Adrenal gland (tissue), 9 donors: ENCODE measurements at regions not wholly inside any gene's neighbourhood (a gene's known extent, or its start where the extent isn't known, plus 50 kb on each side); places are given as distances from the start of the nearest gene placed in this dataset.

Experiments used
- DNase-seq, 7 donors: peaks; one replicate each; pipeline ENCODE4 v3.0.0-alpha.2; 2019 to 2020
- H3K27ac ChIP-seq, 5 donors: fragments of 200-600 bp; sonication (generic) in 4 of 5; 1 replicate in 3 of 5; 2 replicates in 2 of 5; pipeline versions ENCODE4 v1.5.1 to v1.8.0; 2016 to 2020; ENCODE audit warnings: mild to moderate bottlenecking in 1 of 5
- H3K27me3 ChIP-seq: fragments of 200-600 bp; 2 replicates; pipeline ENCODE4 v1.8.0; 2021
- H3K36me3 ChIP-seq, 2 donors: fragments of 200-600 bp; replicated peaks in 1 of 2; 1 replicate in 1 of 2; 2 replicates in 1 of 2; pipeline versions ENCODE4 v1.5.1 to v1.8.0; 2018 to 2022
- H3K4me1 ChIP-seq, 2 donors: fragments of 200-600 bp; replicated peaks in 1 of 2; 1 replicate in 1 of 2; 2 replicates in 1 of 2; pipeline versions ENCODE4 v1.5.1 to v1.8.0; 2018 to 2021
- H3K4me3 ChIP-seq, 4 donors: fragments of 200-600 bp; sonication (generic) in 3 of 4; one replicate each; pipeline ENCODE4 v1.5.1; 2016 to 2018
- H3K9me3 ChIP-seq, 3 donors: fragments of 200-600 bp; sonication (generic) in 1 of 3; replicated peaks in 1 of 3; 1 replicate in 2 of 3; 2 replicates in 1 of 3; pipeline versions ENCODE4 v1.5.1 to v1.8.0; 2016 to 2021
- CTCF ChIP-seq, 6 experiments: fragments of 450-650 bp in 4 of 6; fragments of 200-600 bp in 2 of 6; sonication (generic) in 1 of 6; IDR thresholded peaks; 1 replicate in 5 of 6; 2 replicates in 1 of 6; pipeline versions ENCODE4 v1.5.1 to v1.8.0; 2016 to 2021; ENCODE audit warnings: antibody characterized with exemption in 6 of 6, mild to moderate bottlenecking in 2 of 6, moderate library complexity in 1 of 6
- POLR2A ChIP-seq, 2 donors: fragments of 450-650 bp; IDR thresholded peaks; one replicate each; pipeline ENCODE4 v1.6.1; 2017; ENCODE audit warnings: antibody characterized with exemption in 2 of 2, mild to moderate bottlenecking in 2 of 2, moderate library complexity in 1 of 2
- WGBS, 4 donors: extraction: QIAGEN DNeasy Blood & Tissue Kit in 2 of 4; methylation state at CpG; one replicate each; pipeline versions ENCODE4 v1.1.5 to v1.1.7; 2013 to 2017; 5-methylcytosine and 5-hydroxymethylcytosine counted together
- intact Hi-C, 2 donors: fragments of 100-400 bp; cut with DNase I; formaldehyde crosslinking; loops; one replicate each; pipeline versions ENCODE4 v1.14.1 to v1.15.0; 2022 to 2023
- donor health status: healthy with polysubstance abuse.
- donor health status: Bipolar disorder and iron deficiency.
- donor health status: DM: yes; HTN: yes; CAD: no.
- donor health status: DM: no; HTN: no; CAD: no.
- donor health status: DM: no; HTN: no; CAD: no.

GRCh38 chr12:58310368-58310767 is 369.0 kb downstream of the ATP23 start:
- intact Hi-C loops, result no loop called here
- Histone ChIP-seq H3K4me3 (no peak overlapping the region), H3K36me3 (no peaks in the 10 kb centered on the region), H3K27me3 (no peaks in the 10 kb centered on the region), H3K9me3 (no peaks in the 10 kb centered on the region), H3K4me1 (peaks cover 0 to 5% of the 10 kb centered on the region in 2 donors), H3K27ac (peak overlapping the region in 2 of 5 donors; percentile 45 to 48)
- WGBS, 4 donors, result 90 to 93% (median 92%) methylated on average over 4 of the region's 4 CpGs
- TF ChIP-seq CTCF (IDR thresholded peaks at IDR 0.05), result no peak
- TF ChIP-seq POLR2A (IDR thresholded peaks at IDR 0.05), result no peak
- no peak for DNase-seq

DNA sequence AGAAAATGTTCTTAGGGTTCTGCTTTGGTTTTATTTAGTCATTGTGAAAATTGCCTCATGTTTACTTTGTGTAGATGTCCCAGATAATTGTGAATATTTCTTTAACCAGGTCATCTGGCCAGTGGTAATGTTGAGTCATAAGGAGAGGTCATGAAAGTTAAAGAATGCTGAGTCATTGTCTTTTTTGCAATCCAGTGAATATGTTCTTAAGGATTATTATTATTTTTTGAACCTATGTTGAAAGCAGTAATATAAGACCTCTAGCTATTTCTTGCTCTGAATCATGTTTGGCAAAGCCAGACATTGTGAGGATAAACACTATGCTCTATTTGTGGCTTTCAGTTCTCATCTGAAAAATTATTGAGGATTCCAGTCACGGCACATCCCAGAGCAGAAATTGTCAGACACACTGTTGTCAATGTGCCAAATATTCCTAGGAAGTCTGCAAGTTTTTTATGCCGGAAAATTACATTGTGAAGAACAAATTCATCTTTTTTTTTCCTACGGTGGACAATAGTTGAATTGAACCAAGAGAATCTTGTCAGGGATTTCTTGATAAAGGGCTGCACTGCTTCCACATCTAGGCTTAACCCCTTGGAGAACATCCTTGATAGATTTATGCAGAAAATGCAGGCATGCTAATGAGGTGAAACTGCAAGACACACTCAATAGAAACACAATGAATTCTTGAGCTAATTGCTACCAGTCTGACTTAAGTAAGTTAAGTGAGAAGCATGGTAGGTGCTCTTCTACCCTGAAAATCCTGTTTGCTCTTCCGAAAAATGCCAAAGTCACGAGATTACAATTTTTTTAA is 369.6 kb downstream of the ATP23 start:
- no peaks in the 10 kb centered on the region for H3K27me3 ChIP-seq
- H3K4me1 ChIP-seq, result peaks cover 0 to 5% of the 10 kb centered on the region in 2 donors
- TF ChIP-seq CTCF (IDR thresholded peaks at IDR 0.05) (no peak), POLR2A (IDR thresholded peaks at IDR 0.05) (no peak)
- H3K36me3 ChIP-seq, result no peaks in the 10 kb centered on the region
- no peak overlapping the region for H3K4me3 ChIP-seq
- H3K9me3 ChIP-seq, result no peaks in the 10 kb centered on the region
- peak overlapping the region in 3 of 5 donors; percentile 45 to 51 (median 48) for H3K27ac ChIP-seq
- DNase-seq, result peak in 3 of 7 donors; percentile 13 to 38 (median 14)
- intact Hi-C loops, result no loop called here
- WGBS, 4 donors, result 42 to 50% (median 44%) methylated on average over 5 of the region's 5 CpGs

- H3K27me3 ChIP-seq, result no peaks in the 10 kb centered on the region
- 89 to 93% (median 91%) methylated on average over 4 of the region's 4 CpGs for WGBS, 4 donors
Observed at GRCh38 chr12:58313091-58313855, 371.9 kb downstream of the ATP23 start.

More at GRCh38 chr12:58313091-58313855, 371.9 kb downstream of the ATP23 start:
- Histone ChIP-seq H3K9me3 (no peaks in the 10 kb centered on the region), H3K27ac (no peak overlapping the region), H3K4me3 (no peak overlapping the region), H3K4me1 (peaks cover 0 to 5% of the 10 kb centered on the region in 2 donors), H3K36me3 (no peaks in the 10 kb centered on the region)
- DNase-seq, result no peak
- no peak for TF ChIP-seq CTCF (IDR thresholded peaks at IDR 0.05)
- no peak for TF ChIP-seq POLR2A (IDR thresholded peaks at IDR 0.05)
- intact Hi-C loops, result no loop called here
